HG03460 (cell line): ENCODE measurements at regions not wholly inside any gene's neighbourhood (a gene's known extent, or its start where the extent isn't known, plus 50 kb on each side); places are given as distances from the start of the nearest gene placed in this dataset.
"Not testable (repeated sequence)": the region's sequence is repeated elsewhere in the genome, so short reads cannot be mapped to it uniquely, and the experiment has no call there.

ENCODE experiments used
- ATAC-seq: cut with Tn5 transposase; IDR thresholded peaks from one replicate; pipeline ENCODE4 v1.9.1; 2021; ENCODE audit not compliant: unreplicated experiment

DNA sequence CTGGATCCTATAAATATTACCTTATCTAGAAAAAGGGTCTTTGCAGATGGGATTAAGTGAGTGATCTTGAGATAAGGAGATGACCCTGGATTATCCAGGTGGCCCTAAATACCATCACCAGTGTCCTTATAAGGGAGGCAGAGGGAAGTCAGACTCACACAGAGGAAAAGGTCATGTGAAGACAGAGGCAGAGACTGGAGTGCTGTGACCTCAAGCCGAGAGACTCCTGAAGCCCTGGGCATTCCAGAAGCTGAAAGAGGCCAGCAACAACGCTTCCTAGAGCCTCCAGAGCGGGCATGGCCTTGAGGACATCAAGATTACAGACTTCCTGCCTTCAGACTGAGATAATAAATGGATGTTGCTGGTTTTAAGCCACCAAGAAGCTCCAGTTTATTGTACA, 118.8 kb downstream of the ATPSCKMT start:
- ATAC-seq: no peak

DNA sequence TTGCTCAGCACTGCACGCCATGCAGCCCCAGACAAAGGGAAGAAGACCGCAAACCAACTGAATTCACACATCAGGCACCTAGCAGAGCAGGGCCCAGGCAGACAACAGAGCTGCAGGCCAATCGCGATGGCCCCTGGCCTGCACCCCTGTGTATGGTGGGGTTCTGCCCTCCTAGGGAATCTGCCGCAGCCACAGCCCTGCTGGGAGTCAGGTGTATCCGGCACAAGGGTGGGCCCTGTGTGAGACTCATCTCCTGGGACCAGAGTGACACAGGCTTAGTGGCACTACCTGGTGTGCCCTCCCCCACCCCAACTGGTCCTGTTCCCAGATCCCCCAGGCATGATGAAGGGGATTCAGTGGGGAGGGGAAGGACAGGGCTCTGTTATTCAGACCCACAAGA, 122.8 kb downstream of the ATPSCKMT start:
- ATAC-seq: no peak

GRCh38 chr5:10125116-10125515, 124.6 kb downstream of the ATPSCKMT start:
- no peak for ATAC-seq

GRCh38 chr5:10124287-10124686, 125.4 kb downstream of the ATPSCKMT start:
- no peak for ATAC-seq

GRCh38 chr5:10123254-10123989, 126.3 kb downstream of the ATPSCKMT start:
- no peak for ATAC-seq

- no peak for ATAC-seq
These were observed 127.5 kb downstream of the ATPSCKMT start for GRCh38 chr5:10122076-10122726.

- ATAC-seq: no peak
These were observed 128.8 kb downstream of the ATPSCKMT start for GRCh38 chr5:10120934-10121333.

DNA sequence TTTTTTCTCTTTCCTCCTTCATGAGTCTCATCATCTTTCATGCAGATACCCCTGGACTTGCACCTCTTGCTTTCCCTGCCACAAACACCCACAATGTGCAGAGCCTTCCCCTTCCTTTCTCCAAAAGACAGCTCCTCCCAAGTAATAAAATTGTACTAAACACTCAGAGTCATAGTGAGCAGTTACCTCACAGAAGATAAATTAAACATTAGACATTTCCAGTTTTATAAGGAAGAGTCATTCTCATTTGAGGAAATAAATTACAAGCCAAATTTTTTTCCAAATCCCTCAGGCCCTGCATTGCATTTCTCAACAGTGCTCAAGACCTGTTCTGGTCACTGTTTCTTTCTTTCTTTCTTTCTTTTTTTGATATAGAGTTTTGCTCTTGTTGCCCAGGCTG, 131.5 kb downstream of the ATPSCKMT start:
- no peak for ATAC-seq

- ATAC-seq: no peak
These were observed 133.1 kb downstream of the ATPSCKMT start for GRCh38 chr5:10116594-10116993.

GRCh38 chr5:10115669-10116068, 134.0 kb downstream of the ATPSCKMT start:
- no peak for ATAC-seq

DNA sequence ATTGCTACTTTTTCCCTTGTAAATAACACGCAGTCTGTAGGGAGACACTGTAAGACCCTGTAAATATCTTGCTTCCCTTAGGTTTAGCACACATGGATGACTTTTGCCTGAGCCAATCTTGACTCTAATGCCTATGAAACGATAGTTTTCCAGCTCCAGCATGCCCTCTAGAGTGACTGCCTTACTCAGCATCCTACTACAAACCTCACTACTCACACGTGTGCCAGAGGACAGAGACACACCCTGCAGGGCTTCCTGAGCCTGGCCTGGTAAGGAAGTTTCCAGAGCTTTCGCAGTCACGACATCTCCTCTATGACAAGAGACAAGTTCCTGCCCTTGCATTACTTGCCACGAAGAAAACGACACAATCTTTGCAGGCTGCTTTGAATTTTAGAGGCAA, 138.1 kb downstream of the ATPSCKMT start:
- ATAC-seq: no peak

DNA sequence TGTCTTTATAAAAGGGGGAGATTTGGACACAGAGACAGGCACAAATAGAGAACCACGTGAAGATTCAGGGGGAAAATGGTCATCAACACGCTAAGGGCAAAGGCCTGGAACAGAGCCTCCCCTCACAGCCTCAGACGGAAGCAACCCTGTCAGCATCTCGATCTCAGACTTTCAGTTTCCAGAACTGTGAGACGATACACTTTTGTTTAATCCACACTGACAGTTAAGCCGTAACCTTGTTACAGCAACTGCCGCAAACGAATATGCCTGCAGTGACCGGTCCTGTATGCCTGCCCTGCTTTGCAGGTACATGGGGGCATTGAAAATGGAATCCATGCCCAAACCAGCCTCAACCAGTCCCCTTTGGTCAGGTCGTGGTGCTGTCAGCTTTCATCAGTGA, 139.5 kb downstream of the ATPSCKMT start:
- no peak for ATAC-seq

DNA sequence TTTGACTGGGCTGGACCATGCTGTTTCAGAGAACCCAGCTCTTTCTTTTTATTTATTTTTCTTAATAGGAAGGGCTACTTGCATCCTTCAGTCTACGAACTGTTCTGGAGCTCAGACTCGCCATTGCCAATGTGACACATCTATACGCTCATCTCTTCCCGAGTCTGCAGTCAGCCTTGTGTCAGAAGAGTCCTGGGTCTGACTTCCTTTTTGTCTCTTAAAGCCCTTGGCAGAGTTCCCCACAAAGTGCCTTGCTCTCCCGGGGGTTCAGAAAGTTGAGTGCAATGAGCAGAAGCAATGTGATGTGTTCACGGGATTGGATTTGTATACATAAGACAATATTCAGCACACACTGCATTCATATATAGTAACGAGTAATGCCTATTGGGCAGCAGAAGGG, 140.4 kb downstream of the ATPSCKMT start:
- no peak for ATAC-seq

DNA sequence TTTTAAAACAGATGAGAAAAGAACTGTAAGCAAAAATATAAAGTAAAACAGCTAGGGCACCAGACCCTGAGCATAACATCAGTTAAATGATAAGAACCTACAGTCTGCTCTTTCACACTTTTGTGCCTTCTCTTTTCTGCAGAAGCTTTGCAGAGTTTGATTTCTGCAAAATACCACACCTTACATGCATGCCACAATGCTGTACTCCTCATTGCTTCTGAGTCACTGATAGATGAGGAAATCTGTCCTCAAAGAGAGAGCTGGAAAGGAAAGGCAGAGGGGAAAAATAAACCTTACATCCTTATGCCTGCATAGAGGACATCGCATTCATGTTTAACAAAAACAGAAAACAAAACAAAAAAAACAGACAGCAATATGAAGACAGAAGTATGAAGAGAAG, 142.9 kb downstream of the ATPSCKMT start:
- ATAC-seq: no peak

DNA sequence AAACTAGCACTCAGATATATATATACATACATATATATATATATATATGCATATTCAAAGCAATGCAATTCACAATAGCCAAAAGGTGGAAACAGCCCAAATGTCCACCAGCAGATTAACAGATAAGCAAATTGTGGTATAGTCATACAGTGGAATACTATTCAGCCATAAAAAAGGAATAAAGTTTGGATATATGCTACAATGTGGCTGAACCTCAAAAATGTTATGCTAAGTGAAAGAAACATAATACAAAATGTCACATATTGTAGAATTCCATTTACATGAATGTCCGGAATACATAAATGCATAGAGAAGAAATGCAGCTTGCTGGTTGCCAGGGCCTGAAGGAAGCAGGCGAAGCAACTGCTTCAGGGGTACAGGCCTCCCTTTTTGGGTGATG, 143.4 kb downstream of the ATPSCKMT start:
- ATAC-seq: no peak

DNA sequence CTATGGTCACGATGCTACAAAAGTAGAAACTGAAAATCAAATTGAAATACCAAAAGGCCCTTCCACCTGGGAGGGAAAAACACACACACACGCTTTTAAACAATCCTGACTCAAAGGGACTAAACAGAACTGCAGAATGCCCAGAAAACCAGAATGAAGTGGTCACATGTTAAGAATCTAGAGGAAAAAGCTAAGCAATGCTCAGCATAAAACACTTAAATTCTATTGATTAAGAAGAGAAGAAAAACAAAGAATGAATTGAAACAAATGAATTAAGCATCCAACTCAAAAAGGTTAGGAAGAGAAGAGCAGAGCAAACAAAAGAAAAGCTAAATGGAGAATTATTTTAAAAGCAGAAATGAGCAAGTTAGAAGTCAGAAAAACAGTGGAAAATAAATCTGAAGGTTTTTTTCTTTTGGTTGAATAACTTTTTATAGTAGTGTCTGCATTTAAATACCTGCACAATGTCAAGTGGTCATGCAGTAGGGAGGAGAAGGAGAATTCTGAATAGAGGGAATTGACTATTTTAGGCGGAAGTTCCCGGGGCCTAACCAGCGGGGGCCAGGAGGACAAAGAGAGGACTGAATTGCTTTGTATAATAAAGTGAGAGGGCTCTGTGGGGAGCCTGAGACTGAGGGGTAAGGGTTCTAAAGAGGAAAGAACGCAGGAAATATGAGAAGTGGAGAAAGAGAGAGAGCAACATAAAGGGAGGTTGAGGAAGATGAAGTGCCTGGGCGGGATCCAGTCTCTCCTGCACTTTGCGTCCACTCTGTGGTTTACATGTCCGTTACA, 146.8 kb downstream of the ATPSCKMT start:
- ATAC-seq: no peak

GRCh38 chr5:10102235-10102634, 147.5 kb downstream of the ATPSCKMT start:
- ATAC-seq: not testable (repeated sequence)

GRCh38 chr5:10099548-10099947, 150.1 kb downstream of the ATPSCKMT start:
- no peak for ATAC-seq

DNA sequence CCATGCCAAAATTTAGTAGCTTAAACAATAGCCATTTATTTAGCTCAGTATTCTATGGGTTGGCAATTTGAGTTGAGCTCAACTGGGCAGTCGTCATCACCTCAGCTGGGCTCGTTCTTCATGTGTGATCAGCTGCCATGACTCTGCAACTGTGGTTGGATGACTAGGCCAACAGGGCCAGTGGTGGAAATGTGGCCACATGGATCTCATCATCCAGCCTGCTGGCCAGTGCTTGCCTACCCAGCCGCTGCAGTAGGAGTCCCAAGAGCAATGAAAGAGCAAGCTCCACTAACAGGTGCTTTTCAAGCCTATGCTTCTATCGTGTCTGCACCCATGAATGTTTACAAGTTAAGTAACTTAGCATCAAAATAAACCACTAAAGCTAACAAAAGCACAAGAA, 158.0 kb downstream of the ATPSCKMT start:
- ATAC-seq: no peak

DNA sequence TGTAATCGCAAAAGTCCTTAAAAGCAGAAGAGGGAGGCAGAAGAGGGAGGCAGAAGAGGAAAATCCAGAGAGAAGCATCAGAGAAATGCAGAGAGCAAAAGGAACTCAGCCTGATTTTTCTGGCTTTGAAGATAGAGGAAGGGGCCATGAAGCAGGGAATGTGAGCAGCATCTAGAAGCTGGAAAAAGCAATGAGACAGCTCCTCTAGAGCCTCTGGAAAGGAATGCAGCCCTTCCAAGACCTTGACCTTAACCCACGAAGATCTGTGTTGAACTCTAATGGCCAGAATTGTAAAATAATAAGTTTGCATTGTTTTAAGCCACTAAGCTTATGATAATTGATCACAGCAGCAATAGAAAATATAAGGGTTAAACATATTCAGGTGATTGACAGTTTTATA, 159.6 kb downstream of the ATPSCKMT start:
- ATAC-seq: no peak

DNA sequence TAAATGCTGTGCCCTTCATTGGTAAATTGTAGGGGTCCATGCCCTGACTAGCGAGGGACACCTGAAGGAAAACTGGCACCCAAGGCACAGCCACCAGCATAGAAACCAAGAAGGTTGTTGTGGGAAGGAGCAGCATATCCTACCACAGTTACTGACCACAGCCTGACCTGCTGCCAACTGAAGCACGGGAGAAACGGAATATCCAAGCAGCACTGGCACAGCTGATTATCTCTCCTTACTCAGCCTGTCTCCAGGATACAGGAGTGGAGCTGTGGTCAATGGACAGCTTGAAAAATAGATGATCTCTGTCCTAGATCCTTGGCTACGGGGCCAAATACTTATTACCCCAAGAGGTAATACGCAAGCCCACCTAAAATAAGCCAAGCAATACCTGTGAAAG, 164.5 kb downstream of the ATPSCKMT start:
- no peak for ATAC-seq

DNA sequence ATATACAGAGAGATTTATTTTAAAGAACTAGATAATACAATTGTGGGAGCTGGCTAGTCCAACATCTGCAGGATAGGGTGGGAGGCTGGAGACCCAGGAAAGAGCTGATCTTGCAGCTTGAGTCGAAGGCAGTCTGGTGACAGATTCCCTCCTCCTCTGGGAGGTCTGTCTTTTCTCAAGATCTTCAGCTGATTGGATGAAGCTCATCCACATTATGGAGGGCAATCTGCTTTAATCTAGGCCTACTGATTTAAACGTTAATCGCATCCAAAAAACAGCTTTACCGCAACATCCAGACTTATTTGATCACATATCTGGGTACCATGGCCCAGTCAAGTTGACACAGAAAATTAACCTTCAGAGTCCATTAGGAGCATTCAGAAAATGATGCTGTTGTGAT, 168.1 kb downstream of the ATPSCKMT start:
- ATAC-seq: no peak
